GM23248 (cell line): ENCODE measurements at regions not wholly inside any gene's neighbourhood (a gene's known extent, or its start where the extent isn't known, plus 50 kb on each side); places are given as distances from the start of the nearest gene placed in this dataset.

Experiments used
- EZH2 ChIP-seq: fragments of 200-600 bp; sonication (generic); IDR thresholded peaks from 2 replicates; pipeline ENCODE4 v1.6.1; 2018; ENCODE audit warnings: antibody characterized with exemption, mild to moderate bottlenecking; ENCODE audit not compliant: insufficient read depth, poor library complexity, severe bottlenecking
- EZH2phosphoT487 ChIP-seq: fragments of 200-600 bp; sonication (generic); IDR thresholded peaks from 2 replicates; pipeline ENCODE4 v1.6.1; 2018; ENCODE audit warnings: antibody characterized with exemption, moderate library complexity, mild to moderate bottlenecking, low read depth; ENCODE audit not compliant: insufficient read depth

GRCh38 chr13:82747958-82748357 is 1134.3 kb downstream of the SLITRK1 start:
- TF ChIP-seq EZH2 (no peak), EZH2phosphoT487 (no peak)
